SK-N-SH (cell line): ENCODE measurements at regions not wholly inside any gene's neighbourhood (a gene's known extent, or its start where the extent isn't known, plus 50 kb on each side); places are given as distances from the start of the nearest gene placed in this dataset.

Source experiments
- CTCF ChIP-seq: fragments of 200-600 bp; sonication (generic); IDR thresholded peaks from 2 replicates; pipeline ENCODE4 v1.6.1; 2017; ENCODE audit warnings: antibody characterized with exemption, mild to moderate bottlenecking, moderate library complexity
- GABPA ChIP-seq: IDR thresholded peaks from 2 replicates; pipeline ENCODE4 v1.4.0; 2012; ENCODE audit warnings: low read depth, mild to moderate bottlenecking
- POLR2AphosphoS5 ChIP-seq: IDR thresholded peaks from 2 replicates; pipeline ENCODE4 v1.6.1; 2012; ENCODE audit warnings: low read depth, low read length
- RAD21 ChIP-seq: IDR thresholded peaks from 2 replicates; pipeline ENCODE4 v1.6.1; 2012; ENCODE audit warnings: mild to moderate bottlenecking, low read length
- RCOR1 ChIP-seq: fragments of 150-350 bp; IDR thresholded peaks from 2 replicates; pipeline ENCODE4 v1.6.1; 2017; ENCODE audit warnings: antibody characterized with exemption, low read length
- YY1 ChIP-seq: IDR thresholded peaks from 2 replicates; pipeline ENCODE4 v1.4.0; 2012; ENCODE audit warnings: low read depth, mild to moderate bottlenecking

DNA sequence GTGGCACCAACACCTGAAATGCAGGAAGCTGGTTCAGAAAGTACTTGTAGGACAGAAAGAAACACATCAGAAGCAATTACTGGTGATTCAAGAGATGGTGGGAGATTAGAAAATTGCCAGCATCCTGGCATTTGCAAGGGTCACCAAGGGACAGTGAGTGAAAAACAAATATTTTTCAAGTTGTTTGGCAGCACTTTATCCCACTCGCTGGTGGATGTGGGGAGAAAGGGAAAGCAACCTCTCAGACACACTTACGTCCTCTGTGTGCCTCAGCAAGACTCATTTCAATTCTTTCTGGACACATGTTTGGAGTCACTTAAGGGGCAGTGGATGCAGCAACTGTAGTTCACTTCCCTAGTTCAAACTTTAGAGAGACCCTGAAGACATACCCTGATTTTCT lies 440.4 kb upstream of the GHITM start:
- TF ChIP-seq POLR2AphosphoS5 = no peak
- TF ChIP-seq YY1 = no peak
- no peak for TF ChIP-seq CTCF
- no peak for TF ChIP-seq RAD21
- TF ChIP-seq RCOR1 = no peak
- no peak for TF ChIP-seq GABPA
